ENCODE measurements at regions not wholly inside any gene's neighbourhood (a gene's known extent, or its start where the extent isn't known, plus 50 kb on each side); places are given as distances from the start of the nearest gene placed in this dataset.
"Not testable (repeated sequence)": the region's sequence is repeated elsewhere in the genome, so short reads cannot be mapped to it uniquely, and the experiment has no call there.

DNA sequence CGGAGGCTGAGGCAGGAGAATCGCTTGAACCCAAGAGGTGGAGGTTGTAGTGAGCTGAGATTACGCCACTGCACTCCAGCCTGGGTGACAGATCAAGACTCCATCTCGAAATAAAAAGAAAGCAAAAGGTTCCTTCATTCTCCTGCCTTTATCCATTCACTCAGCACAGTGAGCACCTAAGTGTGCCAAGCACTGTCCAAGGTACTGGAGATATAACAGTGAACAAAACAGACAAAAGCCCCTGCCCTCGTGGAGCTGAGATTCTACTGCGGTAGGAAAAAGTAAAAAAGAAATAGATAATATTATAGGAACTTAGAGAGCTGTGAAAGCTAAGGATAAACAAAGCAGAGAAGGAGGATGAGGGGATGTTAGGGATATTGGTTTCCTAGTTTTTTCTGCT, 235.5 kb downstream of the NPIPA7 start:
- H3K27ac Mint-ChIP-seq; ATAC-seq; H3K4me1 Mint-ChIP-seq (ENCODE audit: low read depth in 2 of 2); H3K27me3 Mint-ChIP-seq; H3K36me3 Mint-ChIP-seq; DNase-seq (ENCODE audit: low spot score); H3K9me3 Mint-ChIP-seq; H3K4me3 Mint-ChIP-seq: not testable (repeated sequence)

DNA sequence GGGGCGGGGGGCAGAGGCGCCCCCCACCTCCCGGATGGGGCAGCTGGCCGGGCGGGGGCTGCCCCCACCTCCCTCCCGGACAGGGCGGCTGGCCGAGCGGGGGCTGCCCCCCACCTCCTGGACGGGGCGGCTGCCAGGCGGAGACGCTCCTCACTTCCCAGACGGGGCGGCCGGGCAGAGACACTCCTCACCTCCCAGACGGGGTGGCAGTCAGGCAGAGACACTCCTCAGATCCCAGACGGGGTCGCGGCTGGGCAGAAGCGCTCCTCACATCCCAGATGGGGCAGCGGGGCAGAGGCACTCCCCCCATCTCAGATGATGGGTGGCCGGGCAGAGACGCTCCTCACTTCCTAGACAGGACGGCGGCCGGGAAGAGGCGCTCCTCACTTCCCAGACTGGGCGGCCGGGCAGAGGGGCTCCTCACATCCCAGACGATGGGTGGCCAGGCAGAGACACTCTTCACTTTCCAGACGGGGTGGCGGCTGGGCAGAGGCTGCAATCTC, 240.1 kb downstream of the NPIPA7 start:
- not testable (repeated sequence) for H3K9me3 Mint-ChIP-seq; H3K27me3 Mint-ChIP-seq; DNase-seq (ENCODE audit: low spot score); H3K27ac Mint-ChIP-seq; H3K4me1 Mint-ChIP-seq (ENCODE audit: low read depth in 2 of 2); H3K36me3 Mint-ChIP-seq; H3K4me3 Mint-ChIP-seq; ATAC-seq

DNA sequence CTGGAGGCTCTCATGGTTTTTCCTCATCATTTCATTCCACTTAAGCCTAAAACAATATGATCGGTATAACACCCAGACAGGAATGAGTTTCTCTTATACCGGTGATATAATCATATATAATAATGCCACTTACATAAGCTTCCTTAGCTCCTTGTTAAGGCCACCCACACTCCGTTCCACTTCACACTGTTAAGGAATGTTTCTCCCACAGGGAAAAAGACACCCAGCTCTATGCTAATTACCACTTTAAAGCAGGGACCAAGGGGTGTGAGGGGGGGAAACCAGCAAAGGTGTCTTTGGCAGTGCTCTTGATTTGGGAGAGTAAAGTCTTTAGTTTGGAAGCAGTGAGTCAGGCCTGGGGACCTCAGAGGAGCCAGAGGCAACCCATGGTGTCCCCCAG, 245.4 kb downstream of the NPIPA7 start:
- DNase-seq (ENCODE audit: low spot score); H3K36me3 Mint-ChIP-seq; H3K9me3 Mint-ChIP-seq; H3K4me3 Mint-ChIP-seq; H3K27ac Mint-ChIP-seq; H3K4me1 Mint-ChIP-seq (ENCODE audit: low read depth in 2 of 2); H3K27me3 Mint-ChIP-seq; ATAC-seq: not testable (repeated sequence)

DNA sequence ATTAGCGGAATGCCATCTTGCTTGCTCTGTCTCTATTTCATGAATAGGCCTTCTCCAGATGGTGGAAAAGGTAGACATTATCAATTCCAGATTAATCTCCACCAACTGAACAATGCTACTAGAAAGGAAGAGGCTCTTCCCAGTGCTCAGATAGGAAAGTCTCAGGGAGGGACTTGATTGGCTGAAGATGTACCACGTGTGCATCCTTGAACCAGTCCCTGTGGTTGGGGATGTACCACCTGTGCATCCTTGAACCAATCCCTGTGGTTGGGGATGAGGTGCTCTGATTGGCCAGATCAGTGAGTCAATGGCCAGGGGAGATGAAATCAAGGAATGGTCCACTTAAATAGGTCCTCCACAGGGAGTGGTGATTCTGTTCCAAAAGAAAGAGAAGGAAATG, 246.2 kb downstream of the NPIPA7 start:
- not testable (repeated sequence) for DNase-seq (ENCODE audit: low spot score); H3K4me1 Mint-ChIP-seq (ENCODE audit: low read depth in 2 of 2); H3K27me3 Mint-ChIP-seq; H3K27ac Mint-ChIP-seq; H3K4me3 Mint-ChIP-seq; ATAC-seq; H3K9me3 Mint-ChIP-seq; H3K36me3 Mint-ChIP-seq

DNA sequence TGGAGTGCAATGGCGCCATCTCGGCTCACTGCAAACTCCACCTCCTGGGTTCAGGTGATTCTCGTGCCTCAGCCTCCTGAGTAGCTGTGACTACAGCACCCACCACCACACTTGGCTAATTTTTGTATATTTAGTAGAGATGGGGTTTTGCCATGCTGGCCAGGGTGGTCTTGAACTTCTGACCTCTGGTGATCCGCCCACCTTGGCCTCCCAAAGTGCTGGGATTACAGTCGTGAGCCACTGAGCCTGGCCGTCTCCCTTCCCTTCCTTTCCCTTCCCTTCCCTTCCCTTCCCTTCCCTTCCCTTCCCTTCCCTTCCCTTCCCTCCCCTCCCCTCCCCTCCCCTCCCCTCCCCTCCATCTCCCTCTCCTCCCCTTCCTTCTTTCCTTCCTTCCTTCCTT, 248.9 kb downstream of the NPIPA7 start:
- not testable (repeated sequence) for H3K9me3 Mint-ChIP-seq; ATAC-seq; H3K4me3 Mint-ChIP-seq; H3K27me3 Mint-ChIP-seq; H3K4me1 Mint-ChIP-seq (ENCODE audit: low read depth in 2 of 2); DNase-seq (ENCODE audit: low spot score); H3K27ac Mint-ChIP-seq; H3K36me3 Mint-ChIP-seq

DNA sequence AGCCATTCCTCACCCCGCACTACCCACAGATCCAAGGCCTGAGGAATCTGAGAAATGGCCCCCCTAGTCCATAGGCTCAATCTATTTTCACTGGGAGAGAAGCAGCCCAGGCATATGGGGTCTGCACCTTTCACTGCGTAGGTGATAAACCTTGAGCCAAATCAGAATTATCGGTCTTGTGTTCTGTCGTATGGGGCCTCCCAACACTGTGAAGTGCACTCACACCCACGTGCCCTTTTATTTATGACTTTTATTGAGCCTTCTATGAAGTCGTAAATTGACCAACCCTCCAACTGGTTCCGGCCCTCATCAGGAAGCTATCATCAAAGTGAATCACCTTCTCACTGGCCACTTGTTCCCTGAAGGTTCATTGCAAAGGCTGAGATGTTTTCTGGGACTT, 259.3 kb downstream of the NPIPA7 start:
- H3K36me3 Mint-ChIP-seq; H3K9me3 Mint-ChIP-seq; DNase-seq (ENCODE audit: low spot score); H3K4me3 Mint-ChIP-seq; ATAC-seq; H3K27ac Mint-ChIP-seq; H3K4me1 Mint-ChIP-seq (ENCODE audit: low read depth in 2 of 2): not testable (repeated sequence)
- H3K27me3 Mint-ChIP-seq, result peaks cover 8 to 14% of the 10 kb centered on the region in 2 donors

DNA sequence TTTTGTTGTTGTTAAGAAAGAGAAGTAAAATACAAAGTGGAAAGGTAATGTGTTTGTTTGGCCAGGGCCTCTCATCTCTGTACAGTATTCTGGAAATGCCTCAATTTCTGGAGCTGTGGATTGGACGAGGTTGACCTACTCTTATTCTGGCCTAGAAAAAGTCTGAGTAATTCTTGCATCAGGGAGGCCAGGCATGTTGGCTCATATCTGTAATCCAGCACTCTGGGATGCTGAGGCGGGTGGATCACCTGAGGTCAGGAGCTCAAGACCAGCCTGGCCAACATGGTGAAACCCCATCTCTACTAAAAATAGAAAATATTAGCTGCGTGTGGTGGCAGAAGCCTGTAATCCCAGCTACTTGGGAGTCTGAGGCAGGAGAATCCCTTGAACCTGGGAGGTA, 259.8 kb downstream of the NPIPA7 start:
- H3K36me3 Mint-ChIP-seq; H3K9me3 Mint-ChIP-seq; ATAC-seq; H3K27ac Mint-ChIP-seq; H3K4me3 Mint-ChIP-seq; DNase-seq (ENCODE audit: low spot score); H3K4me1 Mint-ChIP-seq (ENCODE audit: low read depth in 2 of 2): not testable (repeated sequence)
- H3K27me3 Mint-ChIP-seq, result peaks cover 8 to 14% of the 10 kb centered on the region in 2 donors

DNA sequence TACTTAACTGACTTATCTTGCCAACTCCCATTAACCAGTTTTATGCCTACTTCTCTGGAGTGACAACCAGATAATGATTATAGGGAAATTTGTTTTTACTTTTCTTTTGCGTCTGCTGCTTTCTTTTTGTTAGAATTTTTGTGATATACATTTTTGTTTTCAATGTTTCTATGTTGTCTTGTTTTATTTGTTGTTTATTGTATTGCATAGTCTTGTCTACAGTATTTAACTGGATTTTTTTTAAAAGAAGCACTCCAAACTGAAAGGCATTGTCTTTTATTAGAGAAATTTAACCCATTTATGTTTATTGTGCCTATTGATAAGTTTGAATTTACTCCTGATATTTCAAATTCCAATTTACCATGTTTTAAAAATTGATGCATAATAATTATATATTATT, 264.9 kb downstream of the NPIPA7 start:
- H3K4me3 Mint-ChIP-seq; H3K27me3 Mint-ChIP-seq; H3K36me3 Mint-ChIP-seq; H3K4me1 Mint-ChIP-seq (ENCODE audit: low read depth in 2 of 2); H3K27ac Mint-ChIP-seq; H3K9me3 Mint-ChIP-seq; ATAC-seq; DNase-seq (ENCODE audit: low spot score): not testable (repeated sequence)

DNA sequence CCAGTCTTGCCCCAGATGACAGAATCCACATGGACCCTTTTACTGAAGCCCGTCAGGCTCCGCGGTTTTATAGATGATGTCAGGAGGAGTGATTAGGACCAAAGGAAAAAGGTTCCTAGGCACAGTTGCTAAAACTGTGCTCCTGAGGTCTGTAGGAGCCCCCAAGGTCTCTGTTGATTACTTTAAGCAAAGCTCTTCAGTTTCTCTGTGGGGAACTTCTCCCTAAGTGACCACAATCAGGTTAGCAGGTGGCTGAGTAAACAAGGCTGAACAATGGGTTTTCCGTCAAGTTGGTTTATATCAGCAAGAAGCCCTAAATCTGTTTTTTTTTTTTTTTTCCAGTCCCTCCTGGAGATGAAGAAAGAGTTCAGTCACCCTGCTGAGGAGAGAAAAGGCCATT, 269.1 kb downstream of the NPIPA7 start:
- DNase-seq (ENCODE audit: low spot score); H3K9me3 Mint-ChIP-seq; ATAC-seq; H3K4me1 Mint-ChIP-seq (ENCODE audit: low read depth in 2 of 2); H3K27ac Mint-ChIP-seq; H3K4me3 Mint-ChIP-seq; H3K36me3 Mint-ChIP-seq: not testable (repeated sequence)
- H3K27me3 Mint-ChIP-seq, result peaks cover 4 to 12% of the 10 kb centered on the region in 2 donors

DNA sequence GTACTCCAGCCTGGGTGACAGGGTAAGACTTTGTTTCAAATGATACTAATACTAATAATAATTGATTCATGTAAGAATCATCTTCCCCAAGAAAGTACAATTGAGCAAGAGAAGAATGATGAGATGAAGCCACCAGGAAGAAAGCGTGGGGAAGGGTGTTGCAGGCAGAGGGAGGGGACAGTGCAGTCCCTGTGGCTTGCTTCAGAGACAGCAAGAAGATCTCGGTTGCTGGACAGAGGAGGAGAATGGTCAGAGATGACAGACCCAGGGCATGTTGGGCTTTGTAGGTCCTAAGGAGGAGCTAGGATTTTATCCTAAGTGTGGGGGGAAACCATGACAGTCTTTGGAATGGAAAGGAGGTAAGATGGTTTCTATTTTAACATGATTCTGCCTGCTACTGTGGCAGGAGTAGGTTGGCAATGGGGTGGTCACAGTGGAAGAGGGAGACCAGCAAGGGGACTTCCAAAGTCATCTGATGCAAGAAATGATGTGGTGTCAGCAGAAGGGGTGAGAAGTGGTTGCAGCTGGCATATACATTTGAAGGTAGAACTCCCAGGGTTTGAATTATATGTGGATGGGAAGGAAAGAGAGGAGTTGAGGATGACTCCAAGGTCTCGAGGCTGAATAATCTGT, 293.4 kb downstream of the NPIPA7 start:
- not testable (repeated sequence) for H3K36me3 Mint-ChIP-seq; H3K27me3 Mint-ChIP-seq; H3K27ac Mint-ChIP-seq; H3K4me1 Mint-ChIP-seq (ENCODE audit: low read depth in 2 of 2); DNase-seq (ENCODE audit: low spot score); H3K9me3 Mint-ChIP-seq; H3K4me3 Mint-ChIP-seq
- ATAC-seq, result peak in 1 of 2 donors; percentile 43

DNA sequence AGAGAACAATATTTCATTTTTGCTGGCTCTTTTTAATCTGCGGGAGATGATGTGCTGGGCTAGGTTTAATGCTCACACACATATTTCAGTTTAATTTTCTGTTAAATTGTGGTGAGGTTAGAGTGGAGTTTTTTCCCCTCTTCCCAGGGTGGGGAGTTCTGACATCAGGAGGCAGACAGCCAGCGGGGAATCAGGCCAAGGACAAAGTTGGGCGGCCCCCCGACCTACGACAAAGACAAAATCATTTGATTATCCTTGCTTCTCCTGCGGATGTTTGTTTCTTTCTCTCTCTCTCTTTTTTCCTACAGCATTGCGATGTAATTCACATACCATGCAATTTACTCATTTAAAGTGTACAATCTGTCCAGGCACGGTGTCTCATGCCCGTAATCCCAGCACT, 295.9 kb downstream of the NPIPA7 start:
- not testable (repeated sequence) for ATAC-seq; H3K4me3 Mint-ChIP-seq; H3K4me1 Mint-ChIP-seq (ENCODE audit: low read depth in 2 of 2); H3K36me3 Mint-ChIP-seq; H3K27ac Mint-ChIP-seq; DNase-seq (ENCODE audit: low spot score); H3K27me3 Mint-ChIP-seq; H3K9me3 Mint-ChIP-seq

DNA sequence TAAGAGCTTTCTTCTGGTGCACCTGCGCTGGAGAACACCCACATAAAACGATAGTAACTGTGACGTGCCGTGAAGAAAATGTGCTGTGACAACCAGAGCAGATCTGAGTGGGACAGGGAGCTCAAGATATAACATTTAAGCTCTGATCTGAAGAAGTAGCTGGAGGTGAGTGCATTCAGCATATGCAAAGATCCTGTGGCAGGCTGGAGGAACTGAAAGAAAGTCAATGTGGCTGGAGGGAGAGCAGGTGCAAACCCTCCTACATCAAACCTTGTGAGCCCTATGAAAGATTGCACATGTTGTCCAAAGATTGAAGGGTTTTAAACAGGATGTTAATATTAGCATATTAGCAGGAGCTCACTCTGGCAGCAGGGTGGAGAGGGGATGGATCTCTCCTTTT, 342.9 kb downstream of the NPIPA7 start:
- not testable (repeated sequence) for H3K27ac Mint-ChIP-seq; H3K36me3 Mint-ChIP-seq; H3K4me1 Mint-ChIP-seq (ENCODE audit: low read depth in 2 of 2); H3K9me3 Mint-ChIP-seq; H3K4me3 Mint-ChIP-seq; ATAC-seq; DNase-seq (ENCODE audit: low spot score); H3K27me3 Mint-ChIP-seq

DNA sequence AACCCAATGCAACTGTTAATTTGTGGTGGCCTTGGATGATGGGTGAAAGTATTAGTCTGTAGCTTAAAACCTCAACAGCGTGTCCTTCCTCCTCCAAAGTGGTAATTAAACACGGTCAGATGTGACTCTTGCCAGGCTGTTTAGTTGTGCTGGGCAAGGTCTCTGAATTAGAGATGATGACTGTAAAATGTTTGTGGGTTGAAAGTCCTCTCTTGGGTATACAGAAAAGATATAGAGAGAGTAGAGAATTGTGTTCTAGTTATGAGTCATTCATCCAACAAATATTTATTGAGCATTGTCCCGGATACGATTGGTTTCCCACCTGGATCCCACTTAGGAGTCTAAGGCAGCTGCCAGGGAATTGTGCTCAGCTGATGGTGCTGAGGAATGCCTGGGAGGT, 343.7 kb downstream of the NPIPA7 start:
- H3K27me3 Mint-ChIP-seq; H3K9me3 Mint-ChIP-seq; H3K4me1 Mint-ChIP-seq (ENCODE audit: low read depth in 2 of 2); DNase-seq (ENCODE audit: low spot score); H3K27ac Mint-ChIP-seq; H3K4me3 Mint-ChIP-seq; ATAC-seq; H3K36me3 Mint-ChIP-seq: not testable (repeated sequence)

DNA sequence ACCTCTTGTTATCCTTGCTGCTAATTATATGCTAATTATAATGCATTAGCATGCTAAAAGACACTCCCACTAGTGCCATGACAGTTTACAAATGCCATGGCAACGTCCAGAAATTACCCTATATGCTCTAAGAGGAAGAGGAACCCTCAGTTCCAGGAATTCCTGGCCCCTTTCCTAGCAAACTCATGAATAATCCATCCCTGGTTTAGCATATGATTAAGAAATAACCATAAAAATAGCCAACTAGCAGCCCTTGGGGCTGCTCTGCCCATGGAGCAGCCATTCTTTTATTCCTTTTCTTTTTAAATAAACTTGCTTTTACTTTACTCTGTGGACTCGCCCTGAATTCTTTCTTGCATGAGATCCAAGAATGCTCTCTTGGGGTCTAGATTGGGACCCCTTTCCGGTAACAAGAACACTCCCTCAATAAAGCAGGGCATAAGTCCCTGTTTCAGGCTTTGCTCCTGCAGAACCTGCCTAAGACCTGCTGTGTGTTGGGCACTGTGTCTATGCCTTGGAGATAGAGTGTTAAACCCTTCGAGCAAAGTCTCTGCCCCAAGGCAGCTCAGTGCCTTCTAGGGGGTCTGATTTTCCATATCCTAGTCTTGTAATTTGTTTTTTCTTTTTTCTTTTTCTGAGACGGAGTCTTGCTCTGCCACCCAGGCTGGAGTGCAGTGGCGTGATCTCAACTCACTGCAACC, 345.0 kb downstream of the NPIPA7 start:
- H3K4me3 Mint-ChIP-seq; ATAC-seq; H3K9me3 Mint-ChIP-seq; H3K4me1 Mint-ChIP-seq (ENCODE audit: low read depth in 2 of 2); H3K36me3 Mint-ChIP-seq; H3K27ac Mint-ChIP-seq; H3K27me3 Mint-ChIP-seq; DNase-seq (ENCODE audit: low spot score): not testable (repeated sequence)

DNA sequence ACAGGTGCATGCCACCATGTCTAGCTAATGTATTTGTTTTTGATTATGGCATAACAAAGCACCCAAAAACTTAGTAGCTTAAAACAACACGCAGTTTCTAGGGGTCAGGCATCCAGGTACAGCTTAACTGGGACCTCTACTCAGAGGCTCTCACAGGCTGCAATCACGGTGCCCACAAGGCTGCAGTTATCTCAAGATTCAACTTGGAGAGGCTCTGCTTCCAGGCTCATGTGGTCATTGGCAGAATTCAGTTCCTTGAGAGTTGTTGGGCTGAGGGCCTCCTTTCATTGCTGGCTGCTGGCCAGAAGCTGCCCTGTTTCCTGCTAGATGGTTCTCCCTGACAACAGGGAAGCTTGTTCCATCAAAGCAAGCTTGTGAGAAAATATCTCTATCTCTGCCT, 348.1 kb downstream of the NPIPA7 start:
- H3K4me3 Mint-ChIP-seq; H3K4me1 Mint-ChIP-seq (ENCODE audit: low read depth in 2 of 2); H3K36me3 Mint-ChIP-seq; H3K9me3 Mint-ChIP-seq; H3K27me3 Mint-ChIP-seq; ATAC-seq; DNase-seq (ENCODE audit: low spot score); H3K27ac Mint-ChIP-seq: not testable (repeated sequence)
